Large intestine (tissue), 3 donors: ENCODE measurements at regions not wholly inside any gene's neighbourhood (a gene's known extent, or its start where the extent isn't known, plus 50 kb on each side); places are given as distances from the start of the nearest gene placed in this dataset.

ENCODE experiments used
- DNase-seq, 2 donors: peaks; one replicate each; pipeline versions ENCODE4 v3.0.0 to v3.0.0-alpha.2; 2013
- H3K27ac ChIP-seq: one replicate; pipeline ENCODE4 v1.5.1; 2013; ENCODE audit warnings: low read length
- H3K27me3 ChIP-seq: 2 replicates; pipeline ENCODE4 v1.6.1; 2013; ENCODE audit warnings: low read length; ENCODE audit not compliant: control insufficient read depth, insufficient read depth
- H3K36me3 ChIP-seq: 2 replicates; pipeline ENCODE4 v1.6.1; 2013; ENCODE audit warnings: low read length; ENCODE audit not compliant: control insufficient read depth, insufficient read depth
- H3K4me1 ChIP-seq: one replicate; pipeline ENCODE4 v1.6.1; 2013; ENCODE audit warnings: low read length; ENCODE audit not compliant: control insufficient read depth, insufficient read depth
- H3K4me3 ChIP-seq: one replicate; pipeline ENCODE4 v1.5.1; 2013; ENCODE audit warnings: low read length
- H3K9me3 ChIP-seq: one replicate; pipeline ENCODE4 v1.6.1; 2013; ENCODE audit warnings: mild to moderate bottlenecking, low read depth, low read length, moderate library complexity; ENCODE audit not compliant: control insufficient read depth
- WGBS: methylation state at CpG from one replicate; pipeline ENCODE4 v1.1.5; 2013; ENCODE audit warnings: low lambda C conversion rate; ENCODE audit not compliant: insufficient coverage; 5-methylcytosine and 5-hydroxymethylcytosine counted together

GRCh38 chr2:109736177-109736827 lies 57.8 kb upstream of the RGPD5 start:
- Histone ChIP-seq H3K36me3 (no peaks in the 10 kb centered on the region), H3K27ac (no peak overlapping the region)
- peak; percentile 26 to 44 for DNase-seq

More at GRCh38 chr2:109736177-109736827, 57.8 kb upstream of the RGPD5 start:
- Histone ChIP-seq H3K4me1 (no peaks in the 10 kb centered on the region), H3K4me3 (no peak overlapping the region), H3K27me3 (no peaks in the 10 kb centered on the region), H3K9me3 (no peaks in the 10 kb centered on the region)
- WGBS, result 77% methylated on average over 3 of the region's 15 CpGs
